NCI-H345 (cell line): ENCODE measurements at regions not wholly inside any gene's neighbourhood (a gene's known extent, or its start where the extent isn't known, plus 50 kb on each side); places are given as distances from the start of the nearest gene placed in this dataset.
A peak's percentile ranks its signal among the peaks of the same experiment; 100 is the strongest.

Source experiments
- DNase-seq: peaks from one replicate; lab custom pipeline; 2025; lab: John Stamatoyannopoulos, UW

- DNase-seq: no peak
Measured at GRCh38 chr20:11780765-11781369, 136.8 kb upstream of the BTBD3 start.

DNA sequence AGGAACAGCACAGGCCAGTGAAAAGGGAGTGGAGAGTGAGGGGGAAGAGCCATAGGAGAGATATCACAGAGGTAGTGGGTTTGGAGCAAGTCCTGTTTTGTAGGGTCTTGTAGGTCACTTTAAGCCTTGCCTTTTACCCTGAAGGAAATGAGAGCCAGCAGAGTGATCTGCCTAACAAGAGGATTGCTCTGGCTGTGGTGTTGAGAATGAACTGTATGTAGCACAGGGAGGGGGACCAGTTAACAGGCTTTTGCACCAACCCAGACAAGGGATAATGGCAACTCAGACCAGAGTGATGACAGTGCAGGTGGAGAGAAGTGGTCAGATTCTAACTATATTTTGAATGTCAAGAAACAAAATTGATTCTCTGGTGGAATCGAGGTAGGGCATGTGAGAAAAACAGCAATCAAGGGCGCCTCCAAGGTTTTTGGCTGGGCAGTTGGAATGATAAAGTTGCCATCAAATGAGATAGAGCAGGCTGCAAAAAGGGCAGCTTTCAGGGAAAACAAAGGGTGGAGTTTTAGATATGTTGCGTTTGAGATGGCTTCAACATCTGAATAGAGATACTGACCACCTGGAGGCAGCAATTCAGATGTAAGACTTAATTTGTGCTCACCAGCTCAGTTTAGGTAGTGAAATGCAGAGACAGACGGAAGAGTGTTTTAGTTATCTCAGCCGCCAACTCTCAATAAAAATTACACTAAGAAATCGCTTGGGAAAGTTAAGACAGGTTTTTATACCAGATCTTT, 134.4 kb upstream of the BTBD3 start:
- no peak for DNase-seq

DNA sequence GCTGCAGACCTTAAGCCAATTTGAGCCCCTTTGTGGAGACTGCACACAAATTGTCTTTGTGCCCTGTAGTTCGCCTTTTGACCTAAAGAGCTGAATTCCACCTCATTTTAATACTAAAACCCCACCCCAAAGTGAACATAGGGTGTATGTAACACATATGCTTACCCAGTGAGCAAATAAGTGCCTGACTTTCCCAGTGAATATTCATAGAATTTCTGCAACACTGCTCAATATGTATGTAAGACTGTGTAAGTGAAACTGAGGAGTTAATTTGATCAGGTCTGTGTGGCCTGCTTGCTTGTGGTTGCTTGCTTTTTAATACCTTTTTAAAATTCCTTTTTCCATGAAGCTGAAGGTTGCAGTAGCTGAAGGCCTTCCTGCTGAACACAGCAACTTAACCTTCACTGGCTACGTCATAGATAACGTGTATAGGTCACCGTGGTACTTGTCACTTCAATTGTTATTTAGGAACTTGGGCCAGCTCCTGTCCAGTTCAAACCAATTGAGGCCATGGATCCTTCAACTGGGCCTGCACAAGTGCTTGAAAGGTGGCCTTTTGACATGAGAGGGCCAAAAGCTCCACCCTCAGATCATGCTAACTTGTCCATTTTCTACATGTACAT, 131.7 kb upstream of the BTBD3 start:
- DNase-seq: no peak

GRCh38 chr20:11790046-11790445, 127.6 kb upstream of the BTBD3 start:
- DNase-seq: no peak

DNA sequence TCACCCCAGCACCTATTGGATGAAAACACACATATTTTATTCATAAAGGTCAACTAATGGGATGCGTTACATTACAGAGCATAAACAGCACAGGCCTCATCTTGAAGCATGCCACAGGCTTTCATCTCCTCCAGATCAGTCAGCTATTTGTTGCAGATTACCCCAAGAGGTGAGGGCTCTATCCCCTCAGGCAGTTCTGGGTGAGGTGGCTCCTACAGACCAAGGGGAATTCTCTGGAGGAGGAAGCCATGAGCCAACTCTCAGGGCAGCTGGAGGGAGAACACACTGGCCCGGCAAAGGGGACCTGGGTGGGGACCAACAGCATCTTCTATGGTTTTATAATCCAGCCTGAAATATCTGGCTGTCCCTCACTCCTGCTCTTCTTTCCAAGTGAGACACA, 126.4 kb upstream of the BTBD3 start:
- DNase-seq: no peak

- no peak for DNase-seq
Measured at GRCh38 chr20:11791835-11792567, 125.7 kb upstream of the BTBD3 start.

GRCh38 chr20:11792568-11792953, 125.1 kb upstream of the BTBD3 start:
- peak; percentile 76 for DNase-seq

DNA sequence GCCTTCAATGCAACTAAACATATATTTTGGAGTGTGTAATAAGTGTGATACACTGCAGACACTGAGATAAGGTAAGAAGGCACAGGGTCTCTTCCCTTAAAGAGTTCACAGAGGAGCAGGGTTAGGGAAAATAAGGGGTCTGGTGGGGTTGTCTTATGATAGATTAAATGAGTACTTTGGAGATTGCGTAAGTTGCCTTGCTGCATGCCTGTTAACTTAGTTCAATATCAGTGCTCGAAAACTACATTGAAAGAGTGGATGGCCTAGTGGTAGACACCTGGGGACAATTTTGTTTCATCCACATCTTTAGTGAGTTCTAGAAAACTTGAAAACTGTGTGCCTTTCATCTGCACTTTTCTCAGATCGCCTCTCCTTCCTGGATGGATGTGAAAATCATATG, 123.2 kb upstream of the BTBD3 start:
- DNase-seq: no peak

GRCh38 chr20:11795071-11795615, 122.5 kb upstream of the BTBD3 start:
- no peak for DNase-seq

DNA sequence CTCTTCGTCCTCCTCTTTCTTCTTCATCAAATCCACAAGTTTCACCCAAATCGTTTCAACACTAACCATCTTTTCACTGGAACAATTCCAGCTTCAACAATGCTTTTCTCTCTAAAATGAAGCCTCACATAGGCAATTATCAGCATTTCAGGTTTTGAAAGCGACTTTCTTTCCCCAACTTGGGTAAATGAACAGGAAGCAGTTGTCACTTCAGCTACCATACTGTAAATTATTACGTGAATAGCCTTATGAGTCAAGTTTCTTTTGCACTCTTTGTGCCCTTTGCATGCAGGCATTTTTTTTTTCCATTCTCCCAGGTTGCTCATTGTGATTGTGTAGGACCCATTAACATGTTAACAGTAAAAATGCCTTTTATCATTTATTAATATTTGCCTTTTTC, 121.7 kb upstream of the BTBD3 start:
- DNase-seq: no peak

GRCh38 chr20:11797156-11797555, 120.5 kb upstream of the BTBD3 start:
- DNase-seq: no peak

GRCh38 chr20:11799281-11799684, 118.4 kb upstream of the BTBD3 start:
- peak; percentile 47 for DNase-seq

DNA sequence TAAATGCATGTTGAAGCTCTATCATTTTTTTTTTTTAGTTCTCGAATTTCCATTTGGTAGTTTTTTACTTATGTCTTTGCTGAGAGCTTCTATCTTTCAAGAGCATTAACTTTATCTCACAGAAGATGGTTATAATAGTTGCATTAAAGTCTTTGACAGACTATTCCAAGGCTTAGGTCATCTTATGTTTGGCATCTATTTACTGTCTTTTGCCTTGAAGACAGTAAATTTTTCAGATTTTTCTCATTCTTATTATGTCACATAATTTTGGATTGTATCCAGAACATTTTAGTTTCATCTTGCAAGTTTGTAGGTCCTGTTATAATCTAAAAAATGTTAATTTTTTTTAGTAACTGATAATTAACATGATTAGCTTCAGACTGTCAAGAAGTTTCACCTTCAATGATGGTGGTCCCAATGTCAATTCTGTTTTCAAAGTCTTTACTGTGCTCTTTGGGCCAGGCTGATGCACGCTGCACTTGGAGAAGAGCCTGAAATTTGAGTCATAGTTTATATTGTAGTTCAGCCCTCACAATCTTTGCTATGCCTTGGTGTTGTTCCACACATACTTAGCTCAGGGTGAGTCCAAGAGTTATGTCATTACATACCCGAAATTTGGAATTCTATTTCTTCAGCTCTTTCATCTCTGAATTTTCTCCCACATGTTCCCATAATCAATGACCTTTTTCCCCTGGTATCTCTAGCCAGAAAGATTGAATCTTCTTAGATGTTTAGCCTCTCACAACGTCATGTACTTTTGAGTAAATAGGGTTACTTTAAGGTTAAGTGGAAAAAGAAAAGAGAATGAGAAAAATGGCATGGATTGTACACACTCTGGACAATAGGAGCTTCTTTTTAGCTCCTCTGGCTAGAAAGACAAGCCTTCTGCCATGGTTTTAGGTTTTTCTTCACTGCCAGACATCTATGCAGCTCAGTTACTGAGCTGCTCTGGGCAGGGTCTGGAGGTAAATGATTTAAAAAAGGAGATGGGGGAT, 110.3 kb upstream of the BTBD3 start:
- no peak for DNase-seq

- DNase-seq: no peak
Measured at GRCh38 chr20:11808841-11809240, 108.9 kb upstream of the BTBD3 start.

DNA sequence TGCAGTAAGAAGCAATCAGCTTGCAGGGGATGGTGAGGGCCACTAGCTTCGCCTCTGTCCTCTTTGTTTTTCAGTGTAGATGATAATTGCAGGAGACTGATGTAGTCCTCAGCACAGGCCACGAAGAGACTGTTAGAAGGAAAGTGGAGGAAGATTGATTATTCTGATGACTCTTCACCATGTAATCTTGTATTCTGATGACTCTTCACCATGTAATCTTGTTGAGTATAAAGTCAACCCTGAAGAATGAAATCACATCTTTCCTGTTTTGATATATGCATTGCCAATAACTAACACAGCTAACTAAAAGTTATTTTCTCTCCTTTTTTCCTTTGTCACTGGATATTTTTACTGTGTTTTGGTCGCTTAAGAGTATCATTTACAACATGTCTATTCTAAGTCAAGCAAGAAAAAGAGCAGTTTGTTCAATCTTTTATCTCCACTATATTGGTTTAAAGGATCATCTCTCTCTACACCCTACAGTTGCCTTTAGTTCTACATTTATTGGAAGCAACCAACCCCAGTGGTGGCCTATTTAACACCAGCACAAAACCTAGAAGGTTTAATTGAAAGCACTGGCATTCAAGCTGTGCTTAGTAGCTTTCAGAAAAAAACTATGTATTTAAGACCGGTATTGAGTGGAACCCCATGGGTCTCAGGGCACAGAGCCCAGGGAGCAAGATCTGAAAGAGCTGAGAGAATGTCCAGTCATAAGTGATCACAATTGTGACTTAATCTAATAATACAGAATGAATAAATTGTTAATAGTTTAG, 107.2 kb upstream of the BTBD3 start:
- DNase-seq: peak; percentile 79

- DNase-seq: no peak
Measured at GRCh38 chr20:11813106-11813890, 104.4 kb upstream of the BTBD3 start.

- no peak for DNase-seq
Measured at GRCh38 chr20:11814267-11814666, 103.4 kb upstream of the BTBD3 start.

DNA sequence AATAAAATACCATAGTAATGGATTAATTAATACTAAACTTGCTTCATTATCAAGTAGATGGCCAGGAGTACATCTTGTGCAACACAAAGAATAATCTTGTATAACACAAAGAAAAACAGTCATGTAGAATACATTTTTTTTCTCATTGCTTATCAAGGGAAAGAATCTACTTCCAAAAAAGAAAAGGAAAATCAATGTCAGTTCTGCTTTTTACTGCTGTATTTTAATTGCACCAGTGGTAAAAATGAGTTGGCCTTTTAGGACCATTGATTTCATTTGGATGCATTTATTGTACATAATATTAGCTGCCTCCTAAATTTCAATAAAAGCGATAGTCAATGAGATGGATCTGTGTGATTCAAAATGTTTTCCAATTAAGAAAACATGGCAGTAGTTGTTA, 96.9 kb upstream of the BTBD3 start:
- no peak for DNase-seq

DNA sequence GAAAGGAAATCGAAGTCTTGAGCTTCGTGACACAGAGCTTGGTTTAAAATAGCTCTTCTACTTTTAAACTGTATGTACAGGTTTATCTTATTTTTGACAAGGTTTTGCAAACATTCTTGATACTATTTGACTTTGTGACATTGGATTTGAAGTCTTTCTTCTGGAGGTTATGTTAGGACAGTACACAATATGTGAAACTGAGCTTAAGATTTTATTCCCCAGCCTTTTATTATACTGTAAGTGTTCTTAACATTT, 95.2 kb upstream of the BTBD3 start:
- DNase-seq: no peak

GRCh38 chr20:11826334-11826733, 91.4 kb upstream of the BTBD3 start:
- DNase-seq: no peak
